ENCODE measurements at regions not wholly inside any gene's neighbourhood (a gene's known extent, or its start where the extent isn't known, plus 50 kb on each side); places are given as distances from the start of the nearest gene placed in this dataset.

DNA sequence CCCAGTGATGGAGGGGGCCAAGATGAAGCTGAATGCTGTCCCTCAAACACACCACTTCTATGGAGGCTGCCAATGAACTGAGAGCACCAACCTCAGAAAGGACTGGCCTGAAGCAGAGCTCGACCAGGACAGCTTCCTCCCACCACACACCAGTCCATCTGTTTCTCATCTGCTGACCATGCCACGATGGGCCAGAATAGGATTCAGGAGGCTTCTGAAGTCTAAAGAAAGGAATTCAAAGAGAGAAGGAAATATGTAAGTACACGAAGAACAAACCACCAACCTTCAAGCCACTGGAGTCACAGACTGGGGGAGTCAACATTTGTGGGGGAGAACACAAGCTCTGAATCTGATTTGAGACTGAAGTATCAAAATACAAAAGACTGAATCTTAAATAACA, 157.6 kb upstream of the CCDC68 start:
- TF ChIP-seq, protein P1, sequence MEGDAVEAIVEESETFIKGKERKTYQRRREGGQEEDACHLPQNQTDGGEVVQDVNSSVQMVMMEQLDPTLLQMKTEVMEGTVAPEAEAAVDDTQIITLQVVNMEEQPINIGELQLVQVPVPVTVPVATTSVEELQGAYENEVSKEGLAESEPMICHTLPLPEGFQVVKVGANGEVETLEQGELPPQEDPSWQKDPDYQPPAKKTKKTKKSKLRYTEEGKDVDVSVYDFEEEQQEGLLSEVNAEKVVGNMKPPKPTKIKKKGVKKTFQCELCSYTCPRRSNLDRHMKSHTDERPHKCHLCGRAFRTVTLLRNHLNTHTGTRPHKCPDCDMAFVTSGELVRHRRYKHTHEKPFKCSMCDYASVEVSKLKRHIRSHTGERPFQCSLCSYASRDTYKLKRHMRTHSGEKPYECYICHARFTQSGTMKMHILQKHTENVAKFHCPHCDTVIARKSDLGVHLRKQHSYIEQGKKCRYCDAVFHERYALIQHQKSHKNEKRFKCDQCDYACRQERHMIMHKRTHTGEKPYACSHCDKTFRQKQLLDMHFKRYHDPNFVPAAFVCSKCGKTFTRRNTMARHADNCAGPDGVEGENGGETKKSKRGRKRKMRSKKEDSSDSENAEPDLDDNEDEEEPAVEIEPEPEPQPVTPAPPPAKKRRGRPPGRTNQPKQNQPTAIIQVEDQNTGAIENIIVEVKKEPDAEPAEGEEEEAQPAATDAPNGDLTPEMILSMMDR (IDR thresholded peaks at IDR 0.05): no peak
- no peak for TF ChIP-seq POLR2A (IDR thresholded peaks at IDR 0.05)
